SK-N-MC (cell line): ENCODE measurements at regions not wholly inside any gene's neighbourhood (a gene's known extent, or its start where the extent isn't known, plus 50 kb on each side); places are given as distances from the start of the nearest gene placed in this dataset.

Experiments
- EZH2 ChIP-seq: fragments of 200-600 bp; sonication (generic); IDR thresholded peaks from one replicate; pipeline ENCODE4 v1.6.1; 2017; ENCODE audit warnings: antibody characterized with exemption
- POLR2AphosphoS5 ChIP-seq: IDR thresholded peaks from 2 replicates; pipeline ENCODE4 v1.6.1; 2012; ENCODE audit warnings: mild to moderate bottlenecking, low read depth, low read length, borderline replicate concordance

DNA sequence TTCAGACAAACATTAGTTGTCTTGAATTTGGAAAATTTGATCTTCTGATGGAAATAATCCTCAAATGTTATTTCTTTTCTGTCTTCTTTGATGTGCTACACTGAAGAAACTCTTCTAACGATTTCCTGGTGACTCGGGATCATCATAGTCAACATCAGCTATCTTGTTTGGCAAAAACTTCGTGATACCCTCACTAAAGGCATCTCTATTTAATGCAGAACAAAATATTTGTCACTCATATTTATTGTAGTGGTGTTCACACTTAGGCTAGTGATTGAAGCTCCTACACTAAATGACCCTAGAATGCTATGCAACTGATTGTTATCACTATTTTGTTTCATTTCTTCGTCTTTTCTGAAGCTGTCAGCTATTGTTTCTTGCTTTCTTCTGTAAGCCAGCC is 334.7 kb upstream of the ZEB2 start:
- TF ChIP-seq POLR2AphosphoS5 (no peak), EZH2 (no peak)
